ENCODE measurements at regions not wholly inside any gene's neighbourhood (a gene's known extent, or its start where the extent isn't known, plus 50 kb on each side); places are given as distances from the start of the nearest gene placed in this dataset.
"Not testable (repeated sequence)": the region's sequence is repeated elsewhere in the genome, so short reads cannot be mapped to it uniquely, and the experiment has no call there.

DNA sequence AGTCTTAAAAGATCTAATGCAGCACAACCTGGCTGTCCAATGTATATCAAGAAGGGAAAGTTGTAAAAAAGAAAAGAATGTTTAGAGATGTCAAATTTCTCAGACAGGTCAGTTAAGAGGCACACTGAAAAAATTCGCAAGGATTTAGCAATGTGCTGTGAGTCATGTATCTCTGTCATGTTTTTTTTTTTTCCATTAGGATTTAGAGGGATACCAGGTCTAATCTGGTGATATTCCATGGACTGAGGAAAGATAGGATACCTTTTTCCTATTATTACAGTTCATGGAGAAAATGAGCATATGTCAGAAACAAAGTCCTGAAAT lies 815.4 kb upstream of the PCDH10 start:
- TF ChIP-seq POLR2AphosphoS5 (IDR thresholded peaks at IDR 0.05) (no peak), POLR2A (IDR thresholded peaks at IDR 0.05) (no peak)
- TF ChIP-seq, protein P1, sequence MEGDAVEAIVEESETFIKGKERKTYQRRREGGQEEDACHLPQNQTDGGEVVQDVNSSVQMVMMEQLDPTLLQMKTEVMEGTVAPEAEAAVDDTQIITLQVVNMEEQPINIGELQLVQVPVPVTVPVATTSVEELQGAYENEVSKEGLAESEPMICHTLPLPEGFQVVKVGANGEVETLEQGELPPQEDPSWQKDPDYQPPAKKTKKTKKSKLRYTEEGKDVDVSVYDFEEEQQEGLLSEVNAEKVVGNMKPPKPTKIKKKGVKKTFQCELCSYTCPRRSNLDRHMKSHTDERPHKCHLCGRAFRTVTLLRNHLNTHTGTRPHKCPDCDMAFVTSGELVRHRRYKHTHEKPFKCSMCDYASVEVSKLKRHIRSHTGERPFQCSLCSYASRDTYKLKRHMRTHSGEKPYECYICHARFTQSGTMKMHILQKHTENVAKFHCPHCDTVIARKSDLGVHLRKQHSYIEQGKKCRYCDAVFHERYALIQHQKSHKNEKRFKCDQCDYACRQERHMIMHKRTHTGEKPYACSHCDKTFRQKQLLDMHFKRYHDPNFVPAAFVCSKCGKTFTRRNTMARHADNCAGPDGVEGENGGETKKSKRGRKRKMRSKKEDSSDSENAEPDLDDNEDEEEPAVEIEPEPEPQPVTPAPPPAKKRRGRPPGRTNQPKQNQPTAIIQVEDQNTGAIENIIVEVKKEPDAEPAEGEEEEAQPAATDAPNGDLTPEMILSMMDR (IDR thresholded peaks at IDR 0.05 in 8 of 11, conservative IDR thresholded peaks at IDR 0.05 in 3 of 11) = no peak
- no peak overlapping the region for H3K4me3 ChIP-seq
- H3K27ac ChIP-seq = no peak overlapping the region
- WGBS, 5 donors = 68 to 94% (median 83%) methylated on average over 1 of the region's 1 CpG
- no peaks in the 10 kb centered on the region for H3K36me3 ChIP-seq
- DNase-seq = no peak
- H3K27me3 ChIP-seq (replicated peaks in 1 of 7) = no peaks in the 10 kb centered on the region
- no peaks in the 10 kb centered on the region for H3K4me1 ChIP-seq
- intact Hi-C loops (cut with DNase I; ENCODE audit: low total_unique reads) = no loop called here
- peaks cover 0 to 5% (median 0%) of the 10 kb centered on the region in 8 donors for H3K9me3 ChIP-seq

DNA sequence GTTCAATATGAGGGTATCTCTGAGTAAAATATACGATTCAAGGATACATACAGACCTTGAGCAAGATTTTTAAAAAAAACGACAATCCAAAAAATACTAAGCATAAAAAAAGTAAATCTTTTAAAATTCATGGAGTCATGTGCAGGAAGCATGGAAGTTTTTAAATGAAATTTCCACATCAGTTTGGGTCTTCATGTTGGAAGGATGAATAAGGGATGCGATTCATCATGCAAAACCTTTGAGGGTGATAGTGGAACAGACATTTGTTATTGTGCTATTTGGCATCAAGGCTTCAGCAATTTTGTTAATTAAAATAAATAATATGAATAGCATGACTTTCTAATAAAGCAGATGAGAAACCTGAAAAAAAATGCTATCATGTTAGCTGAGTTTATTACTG lies 815.0 kb upstream of the PCDH10 start:
- intact Hi-C loops (cut with DNase I; ENCODE audit: low total_unique reads) = no loop called here
- no peak for TF ChIP-seq POLR2A (IDR thresholded peaks at IDR 0.05)
- no peak for TF ChIP-seq POLR2AphosphoS5 (IDR thresholded peaks at IDR 0.05)
- TF ChIP-seq, protein P1 (IDR thresholded peaks at IDR 0.05 in 8 of 11, conservative IDR thresholded peaks at IDR 0.05 in 3 of 11) = no peak

DNA sequence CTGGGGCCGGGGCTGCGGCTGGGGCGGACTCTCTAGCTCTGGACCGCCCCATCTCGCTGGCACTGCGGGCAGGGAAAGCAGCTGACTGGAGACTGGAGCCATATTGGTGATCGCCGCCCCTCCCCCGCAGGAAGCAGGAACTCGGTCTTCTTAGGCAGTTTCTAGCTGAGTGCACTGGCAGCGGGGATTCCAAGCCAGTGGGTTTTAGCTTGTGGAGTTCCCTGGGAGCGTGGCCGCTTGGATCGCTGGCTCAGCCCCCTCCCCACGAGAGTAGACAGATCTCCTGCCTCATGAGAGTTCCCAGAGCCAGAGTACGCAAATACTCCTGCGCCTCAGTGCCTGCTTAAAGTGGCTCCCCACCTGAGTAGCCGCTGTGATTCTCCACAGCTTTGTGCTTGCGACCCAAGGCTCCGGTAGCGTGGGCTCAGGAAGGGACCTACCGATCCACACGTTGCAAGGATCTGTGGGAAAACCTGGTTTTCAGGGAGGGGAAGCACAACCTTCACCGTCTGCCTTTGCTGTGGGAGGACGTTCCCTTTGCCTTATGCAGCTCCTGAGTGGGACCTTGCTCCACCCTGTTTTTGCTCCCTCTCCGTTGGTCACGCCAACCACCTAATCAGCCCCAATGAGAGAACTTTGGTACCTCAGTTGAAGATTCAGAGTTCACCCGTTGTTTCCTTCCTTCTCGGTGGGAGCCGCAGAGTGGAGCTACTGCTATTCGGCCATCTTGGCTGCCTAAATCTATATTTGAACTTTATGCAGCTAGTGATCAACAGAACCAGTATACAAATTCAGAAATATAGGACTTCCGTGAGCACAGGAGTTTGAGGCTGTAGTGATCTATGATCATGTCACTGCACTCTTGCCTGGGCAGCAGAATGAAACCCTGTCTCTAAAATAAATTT lies 803.9 kb upstream of the PCDH10 start:
- TF ChIP-seq POLR2AphosphoS5 (IDR thresholded peaks at IDR 0.05) (no peak), POLR2A (IDR thresholded peaks at IDR 0.05) (no peak)
- TF ChIP-seq, protein P1 (IDR thresholded peaks at IDR 0.05 in 8 of 11, conservative IDR thresholded peaks at IDR 0.05 in 3 of 11) = no peak
- no peak for DNase-seq
- 92 to 96% (median 95%) methylated on average over 21 to 32 of the region's 32 CpGs for WGBS, 5 donors
- Histone ChIP-seq H3K27ac (no peak overlapping the region), H3K27me3 (replicated peaks in 1 of 7) (no peaks in the 10 kb centered on the region), H3K9me3 (peaks cover 0 to 25% (median 10%) of the 10 kb centered on the region in 8 donors), H3K36me3 (no peaks in the 10 kb centered on the region), H3K4me1 (no peaks in the 10 kb centered on the region), H3K4me3 (no peak overlapping the region)
- intact Hi-C loops (cut with DNase I; ENCODE audit: low total_unique reads) = no loop called here

More for the DNA sequence above, 815.0 kb upstream of the PCDH10 start:
- no peak for DNase-seq
- no peak overlapping the region for H3K27ac ChIP-seq
- peaks cover 0 to 5% (median 0%) of the 10 kb centered on the region in 8 donors for H3K9me3 ChIP-seq
- no peaks in the 10 kb centered on the region for H3K4me1 ChIP-seq
- 22 to 61% (median 38%) methylated on average over 3 of the region's 3 CpGs for WGBS, 5 donors
- no peak overlapping the region for H3K4me3 ChIP-seq
- H3K36me3 ChIP-seq = no peaks in the 10 kb centered on the region
- no peaks in the 10 kb centered on the region for H3K27me3 ChIP-seq (replicated peaks in 1 of 7)

DNA sequence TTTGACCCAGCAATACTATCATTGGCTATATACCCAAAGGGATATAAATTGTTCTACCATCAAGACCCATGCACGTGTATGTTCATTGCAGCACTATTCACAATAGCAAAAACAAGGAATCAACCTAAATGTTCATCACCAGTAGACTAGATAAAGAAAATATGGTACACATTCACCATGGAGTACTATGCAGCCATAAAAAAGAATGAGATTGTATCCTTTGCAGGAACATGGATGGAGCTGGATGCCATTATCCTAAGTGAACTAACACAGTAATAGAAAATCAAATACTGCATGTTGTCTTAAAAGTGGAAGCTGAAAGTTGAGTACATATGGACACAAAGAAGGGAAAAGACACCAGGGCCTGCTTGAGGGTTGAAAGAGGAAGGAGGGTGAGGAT lies 803.1 kb upstream of the PCDH10 start:
- intact Hi-C loops (cut with DNase I; ENCODE audit: low total_unique reads) = no loop called here
- H3K27me3 ChIP-seq (replicated peaks in 1 of 7) = no peaks in the 10 kb centered on the region
- H3K27ac ChIP-seq = no peak overlapping the region
- no peak for DNase-seq
- H3K4me1 ChIP-seq = no peaks in the 10 kb centered on the region
- no peak for TF ChIP-seq POLR2A (IDR thresholded peaks at IDR 0.05)
- TF ChIP-seq, protein P1 (IDR thresholded peaks at IDR 0.05 in 8 of 11, conservative IDR thresholded peaks at IDR 0.05 in 3 of 11) = no peak
- TF ChIP-seq POLR2AphosphoS5 (IDR thresholded peaks at IDR 0.05) = no peak
- WGBS, 5 donors = 73 to 90% (median 86%) methylated on average over 1 of the region's 1 CpG
- H3K36me3 ChIP-seq = no peaks in the 10 kb centered on the region
- peaks cover 0 to 25% (median 10%) of the 10 kb centered on the region in 8 donors for H3K9me3 ChIP-seq
- no peak overlapping the region for H3K4me3 ChIP-seq

DNA sequence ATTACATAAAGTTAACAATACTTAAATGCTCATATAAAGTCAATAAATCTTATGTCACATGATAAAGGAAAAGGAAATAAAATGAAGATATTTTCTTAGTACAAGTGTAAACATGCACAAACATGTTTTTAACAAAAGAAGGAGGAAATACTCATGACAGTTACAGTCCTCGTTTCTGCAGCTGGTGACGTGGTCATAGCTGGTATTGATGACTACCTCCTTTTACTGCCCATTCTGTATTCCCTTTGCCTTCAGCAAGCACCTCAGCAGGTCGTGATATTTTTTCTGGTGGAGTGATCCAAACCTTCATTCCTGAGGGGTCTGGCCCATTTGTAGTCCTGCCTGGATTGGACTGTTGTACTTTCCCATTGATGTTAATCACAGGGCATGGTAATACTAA lies 797.5 kb upstream of the PCDH10 start:
- intact Hi-C loops (cut with DNase I; ENCODE audit: low total_unique reads); H3K4me1 ChIP-seq; H3K4me3 ChIP-seq; H3K27me3 ChIP-seq (replicated peaks in 1 of 7); DNase-seq; H3K27ac ChIP-seq; H3K36me3 ChIP-seq: not testable (repeated sequence)
- peaks cover 0 to 30% (median 25%) of the 10 kb centered on the region in 8 donors for H3K9me3 ChIP-seq
- 57 to 81% (median 71%) methylated on average over 3 of the region's 3 CpGs for WGBS, 5 donors

All from spleen (tissue), 11 donors.